Caki2 (cell line): ENCODE measurements at regions not wholly inside any gene's neighbourhood (a gene's known extent, or its start where the extent isn't known, plus 50 kb on each side); places are given as distances from the start of the nearest gene placed in this dataset.

Experiments
- DNase-seq: peaks from one replicate; pipeline ENCODE4 v3.0.0-alpha.2; 2015; ENCODE audit warnings: low read depth
- in situ Hi-C: cut with HindIII; loops from 2 replicates; pipeline ENCODE4 v1.10.0; 2016; ENCODE audit warnings: low sequenced_read_pairs, low pct_unique_long_range_greater_than_20kb, mixed read lengths

- in situ Hi-C loops, result no loop called here
- DNase-seq, result no peak
These were observed 983.6 kb upstream of the TYRP1 start for GRCh38 chr9:11709567-11709966.

GRCh38 chr9:11713077-11713476, 980.1 kb upstream of the TYRP1 start:
- in situ Hi-C loops, result no loop called here
- DNase-seq, result no peak

- in situ Hi-C loops, result no loop called here
- no peak for DNase-seq
These were observed 970.2 kb upstream of the TYRP1 start for GRCh38 chr9:11722957-11723356.

GRCh38 chr9:11726659-11727058, 966.5 kb upstream of the TYRP1 start:
- DNase-seq, result no peak
- in situ Hi-C loops, result no loop called here

- in situ Hi-C loops, result no loop called here
- DNase-seq, result no peak
These were observed 957.8 kb upstream of the TYRP1 start for GRCh38 chr9:11735391-11735790.

GRCh38 chr9:11742471-11742870, 950.7 kb upstream of the TYRP1 start:
- no peak for DNase-seq
- in situ Hi-C loops, result no loop called here

- no peak for DNase-seq
- in situ Hi-C loops, result no loop called here
These were observed 949.8 kb upstream of the TYRP1 start for GRCh38 chr9:11743356-11743755.

GRCh38 chr9:11749396-11749795, 943.8 kb upstream of the TYRP1 start:
- in situ Hi-C loops, result no loop called here
- no peak for DNase-seq

- in situ Hi-C loops, result no loop called here
- no peak for DNase-seq
These were observed 937.2 kb upstream of the TYRP1 start for GRCh38 chr9:11755951-11756350.

GRCh38 chr9:11757408-11757807, 935.8 kb upstream of the TYRP1 start:
- in situ Hi-C loops, result no loop called here
- no peak for DNase-seq

- in situ Hi-C loops, result no loop called here
- DNase-seq, result no peak
These were observed 935.2 kb upstream of the TYRP1 start for GRCh38 chr9:11758016-11758415.

GRCh38 chr9:11779971-11780370, 913.2 kb upstream of the TYRP1 start:
- DNase-seq, result no peak
- in situ Hi-C loops, result no loop called here

- DNase-seq, result no peak
- in situ Hi-C loops, result no loop called here
These were observed 900.3 kb upstream of the TYRP1 start for GRCh38 chr9:11792870-11793269.

GRCh38 chr9:11794984-11795383, 898.2 kb upstream of the TYRP1 start:
- DNase-seq, result no peak
- in situ Hi-C loops, result no loop called here

GRCh38 chr9:11805969-11806368, 887.2 kb upstream of the TYRP1 start:
- in situ Hi-C loops, result no loop called here
- no peak for DNase-seq

GRCh38 chr9:11821306-11821975, 871.7 kb upstream of the TYRP1 start:
- DNase-seq, result no peak
- in situ Hi-C loops, result no loop called here

GRCh38 chr9:11828201-11828600, 865.0 kb upstream of the TYRP1 start:
- no peak for DNase-seq
- in situ Hi-C loops, result no loop called here

GRCh38 chr9:11833056-11833455, 860.1 kb upstream of the TYRP1 start:
- in situ Hi-C loops, result no loop called here
- DNase-seq, result no peak

GRCh38 chr9:11868795-11869194, 824.4 kb upstream of the TYRP1 start:
- in situ Hi-C loops, result no loop called here
- DNase-seq, result no peak

- DNase-seq, result no peak
- in situ Hi-C loops, result no loop called here
These were observed 821.3 kb upstream of the TYRP1 start for GRCh38 chr9:11871852-11872251.

- in situ Hi-C loops, result no loop called here
These were observed 820.7 kb upstream of the TYRP1 start for GRCh38 chr9:11872471-11872870.

More at GRCh38 chr9:11872471-11872870, 820.7 kb upstream of the TYRP1 start:
- no peak for DNase-seq
